ENCODE measurements at regions not wholly inside any gene's neighbourhood (a gene's known extent, or its start where the extent isn't known, plus 50 kb on each side); places are given as distances from the start of the nearest gene placed in this dataset.

GRCh38 chr17:53088481-53088880 is 734.2 kb upstream of the KIF2B start:
- Histone ChIP-seq H3K4me3 (peak overlapping the region in 1 of 4 donors; percentile 34), H3K27ac (no peak overlapping the region), H3K27me3 (no peaks in the 10 kb centered on the region), H3K9me3 (no peaks in the 10 kb centered on the region), H3K36me3 (no peaks in the 10 kb centered on the region), H3K4me1 (peaks cover 32 to 38% of the 10 kb centered on the region in 2 donors)
- no peak for ATAC-seq
- TF ChIP-seq CTCF (IDR thresholded peaks at IDR 0.05 in 4 of 5, conservative IDR thresholded peaks at IDR 0.05 in 1 of 5) (no peak), POLR2A (IDR thresholded peaks at IDR 0.05) (no peak)
- intact Hi-C loops (cut with DNase I; ENCODE audit: low total_unique reads) (loop anchor here (10.0 kb wide), 1 partner anchor 56 kb away; no protein-coding TSS in a partner anchor), in situ Hi-C loops (cut with MboI; ENCODE audit: low sequenced_read_pairs in 4 of 4) (loop anchor here in 1 of 4 donors (25.0 kb wide), 1 partner anchor 101 kb away; no protein-coding TSS in a partner anchor)
- no peak for DNase-seq

GRCh38 chr17:53061446-53061845 is 761.3 kb upstream of the KIF2B start:
- ATAC-seq (no peak), DNase-seq (no peak)
- H3K4me1 ChIP-seq: no peaks in the 10 kb centered on the region
- intact Hi-C loops (cut with DNase I; ENCODE audit: low total_unique reads) (no loop called here), in situ Hi-C loops (cut with MboI; ENCODE audit: low sequenced_read_pairs in 4 of 4) (no loop called here)
- TF ChIP-seq POLR2A (IDR thresholded peaks at IDR 0.05): no peak
- no peak for TF ChIP-seq CTCF (IDR thresholded peaks at IDR 0.05 in 4 of 5, conservative IDR thresholded peaks at IDR 0.05 in 1 of 5)
- H3K9me3 ChIP-seq: peaks cover 0 to 5% (median 0%) of the 10 kb centered on the region in 3 donors
- no peaks in the 10 kb centered on the region for H3K36me3 ChIP-seq
- H3K4me3 ChIP-seq: no peak overlapping the region
- no peaks in the 10 kb centered on the region for H3K27me3 ChIP-seq
- no peak overlapping the region for H3K27ac ChIP-seq

GRCh38 chr17:53058031-53058430 is 764.7 kb upstream of the KIF2B start:
- ATAC-seq (no peak), DNase-seq (no peak)
- in situ Hi-C loops (cut with MboI; ENCODE audit: low sequenced_read_pairs in 4 of 4): no loop called here
- Histone ChIP-seq H3K4me3 (no peak overlapping the region), H3K27ac (no peak overlapping the region), H3K4me1 (no peaks in the 10 kb centered on the region), H3K9me3 (peaks cover 0 to 5% (median 0%) of the 10 kb centered on the region in 3 donors), H3K36me3 (no peaks in the 10 kb centered on the region), H3K27me3 (no peaks in the 10 kb centered on the region)
- no peak for TF ChIP-seq POLR2A (IDR thresholded peaks at IDR 0.05)
- no peak for TF ChIP-seq CTCF (IDR thresholded peaks at IDR 0.05 in 4 of 5, conservative IDR thresholded peaks at IDR 0.05 in 1 of 5)
- intact Hi-C loops (cut with DNase I; ENCODE audit: low total_unique reads): no loop called here

GRCh38 chr17:53046781-53047180 is 775.9 kb upstream of the KIF2B start:
- Histone ChIP-seq H3K4me3 (no peak overlapping the region), H3K27ac (no peak overlapping the region), H3K9me3 (peaks cover 0 to 4% (median 3%) of the 10 kb centered on the region in 3 donors), H3K27me3 (no peaks in the 10 kb centered on the region), H3K4me1 (no peaks in the 10 kb centered on the region), H3K36me3 (no peaks in the 10 kb centered on the region)
- in situ Hi-C loops (cut with MboI; ENCODE audit: low sequenced_read_pairs in 4 of 4) (loop anchor here in 1 of 4 donors (25.0 kb wide), 1 partner anchor 1141 kb away; no protein-coding TSS in a partner anchor), intact Hi-C loops (cut with DNase I; ENCODE audit: low total_unique reads) (no loop called here)
- TF ChIP-seq CTCF (IDR thresholded peaks at IDR 0.05 in 4 of 5, conservative IDR thresholded peaks at IDR 0.05 in 1 of 5) (no peak), POLR2A (IDR thresholded peaks at IDR 0.05) (no peak)
- DNase-seq (no peak), ATAC-seq (no peak)

- H3K27ac ChIP-seq: no peak overlapping the region
- H3K4me1 ChIP-seq: no peaks in the 10 kb centered on the region
- H3K27me3 ChIP-seq: no peaks in the 10 kb centered on the region
- no peak for DNase-seq
- H3K36me3 ChIP-seq: no peaks in the 10 kb centered on the region
- in situ Hi-C loops (cut with MboI; ENCODE audit: low sequenced_read_pairs in 4 of 4): loop anchor here in 1 of 4 donors (25.0 kb wide), 1 partner anchor 1147 kb away; no protein-coding TSS in a partner anchor
- peaks cover 0 to 3% (median 0%) of the 10 kb centered on the region in 3 donors for H3K9me3 ChIP-seq
- no peak for ATAC-seq
- intact Hi-C loops (cut with DNase I; ENCODE audit: low total_unique reads): loop anchor here (10.0 kb wide), 1 partner anchor 1135 kb away; no protein-coding TSS in a partner anchor
- TF ChIP-seq POLR2A (IDR thresholded peaks at IDR 0.05) (no peak), CTCF (IDR thresholded peaks at IDR 0.05 in 4 of 5, conservative IDR thresholded peaks at IDR 0.05 in 1 of 5) (no peak)
- no peak overlapping the region for H3K4me3 ChIP-seq
Observed at GRCh38 chr17:53039981-53040380, 782.7 kb upstream of the KIF2B start.
